Liver (tissue), 8 donors: ENCODE measurements at regions not wholly inside any gene's neighbourhood (a gene's known extent, or its start where the extent isn't known, plus 50 kb on each side); places are given as distances from the start of the nearest gene placed in this dataset.

Source experiments
- DNase-seq: peaks from one replicate; pipeline ENCODE4 v3.0.0-alpha.2; 2017; ENCODE audit warnings: low spot score
- H3K27ac ChIP-seq, 2 donors: one replicate each; pipeline ENCODE4 v1.7.0; 2013; ENCODE audit warnings: inconsistent platforms in 2 of 2, low read length in 2 of 2, control low read depth in 1 of 2, low read depth in 1 of 2, mild to moderate bottlenecking in 1 of 2
- H3K27me3 ChIP-seq, 4 donors: one replicate each; pipeline versions ENCODE4 v1.6.1 to v1.7.0; 2013; ENCODE audit warnings: low read length in 3 of 4, inconsistent platforms in 1 of 4, mild to moderate bottlenecking in 1 of 4, moderate library complexity in 1 of 4; ENCODE audit not compliant: control insufficient read depth in 4 of 4, insufficient read depth in 4 of 4
- H3K36me3 ChIP-seq, 4 donors: one replicate each; pipeline versions ENCODE4 v1.6.1 to v1.7.0; 2013; ENCODE audit warnings: low read length in 3 of 4, mild to moderate bottlenecking in 3 of 4, low read depth in 1 of 4, moderate library complexity in 1 of 4; ENCODE audit not compliant: control insufficient read depth in 4 of 4, insufficient read depth in 3 of 4
- H3K4me1 ChIP-seq, 4 donors: one replicate each; pipeline versions ENCODE4 v1.6.1 to v1.7.0; 2013; ENCODE audit warnings: low read length in 3 of 4, mild to moderate bottlenecking in 3 of 4, moderate library complexity in 1 of 4; ENCODE audit not compliant: control insufficient read depth in 4 of 4, insufficient read depth in 4 of 4
- H3K4me3 ChIP-seq, 3 donors: one replicate each; pipeline versions ENCODE4 v1.6.1 to v1.7.0; 2013; ENCODE audit warnings: low read length in 3 of 3, control low read depth in 1 of 3, low read depth in 1 of 3, mild to moderate bottlenecking in 1 of 3
- H3K9ac ChIP-seq, 2 donors: one replicate each; pipeline ENCODE4 v1.7.0; 2013; ENCODE audit warnings: low read length in 2 of 2, mild to moderate bottlenecking in 2 of 2, moderate library complexity in 2 of 2, control low read depth in 1 of 2, low read depth in 1 of 2
- H3K9me3 ChIP-seq, 4 donors: one replicate each; pipeline versions ENCODE4 v1.6.1 to v1.7.0; 2013; ENCODE audit warnings: low read length in 3 of 4; ENCODE audit not compliant: control insufficient read depth in 4 of 4
- ATF3 ChIP-seq: IDR thresholded peaks from 2 replicates; pipeline ENCODE4 v1.6.1; 2016; ENCODE audit warnings: antibody characterized with exemption
- EGR1 ChIP-seq, 2 donors: IDR thresholded peaks; 2 replicates each; pipeline ENCODE4 v1.6.1; 2016 to 2018; ENCODE audit warnings: antibody characterized with exemption in 2 of 2, low read depth in 2 of 2
- FOXA1 ChIP-seq: IDR thresholded peaks from 2 replicates; pipeline ENCODE4 v1.6.1; 2016; ENCODE audit warnings: antibody characterized with exemption
- GABPA ChIP-seq, 2 donors: IDR thresholded peaks in 1 of 2; conservative IDR thresholded peaks in 1 of 2; 2 replicates each; pipeline ENCODE4 v1.6.1; 2016; ENCODE audit warnings: antibody characterized with exemption in 2 of 2, mild to moderate bottlenecking in 1 of 2, moderate library complexity in 1 of 2
- HNF4G ChIP-seq: IDR thresholded peaks from 2 replicates; pipeline ENCODE4 v1.6.1; 2016; ENCODE audit warnings: antibody characterized with exemption
- JUND ChIP-seq, 2 donors: IDR thresholded peaks; 2 replicates each; pipeline ENCODE4 v1.6.1; 2016; ENCODE audit warnings: antibody characterized with exemption in 2 of 2
- NR2F2 ChIP-seq: IDR thresholded peaks from 2 replicates; pipeline ENCODE4 v1.6.1; 2016; ENCODE audit warnings: antibody characterized with exemption
- RAD21 ChIP-seq, 2 donors: IDR thresholded peaks; 2 replicates each; pipeline ENCODE4 v1.6.1; 2016; ENCODE audit warnings: antibody characterized with exemption in 2 of 2, mild to moderate bottlenecking in 2 of 2
- REST ChIP-seq: IDR thresholded peaks from 2 replicates; pipeline ENCODE4 v1.6.1; 2016; ENCODE audit warnings: antibody characterized with exemption, mild to moderate bottlenecking
- RXRA ChIP-seq, 2 donors: IDR thresholded peaks; 2 replicates each; pipeline ENCODE4 v1.6.1; 2017 to 2018; ENCODE audit warnings: antibody characterized with exemption in 2 of 2, mild to moderate bottlenecking in 1 of 2
- SP1 ChIP-seq: IDR thresholded peaks from 2 replicates; pipeline ENCODE4 v1.6.1; 2018; ENCODE audit warnings: antibody characterized with exemption, mild to moderate bottlenecking
- TAF1 ChIP-seq: conservative IDR thresholded peaks from 2 replicates; pipeline ENCODE4 v1.6.1; 2016; ENCODE audit warnings: antibody characterized with exemption, mild to moderate bottlenecking
- ZBTB33 ChIP-seq: IDR thresholded peaks from 2 replicates; pipeline ENCODE4 v1.6.1; 2016; ENCODE audit warnings: antibody characterized with exemption
- WGBS: extraction: QIAGEN DNeasy Blood & Tissue Kit; methylation state at CpG from one replicate; pipeline ENCODE4 v1.1.7; 2013; 5-methylcytosine and 5-hydroxymethylcytosine counted together
- TF ChIP-seq, protein P1 (sequence below): fragments of 150-350 bp; IDR thresholded peaks from 2 replicates; pipeline ENCODE4 v1.5.1; 2017; ENCODE audit warnings: improper control_type of control experiment, low read depth, low read length; ENCODE audit not compliant: missing input control
- TF ChIP-seq, protein P2 (sequence below): IDR thresholded peaks from 2 replicates; pipeline ENCODE4 v1.6.1; 2016; ENCODE audit warnings: antibody characterized with exemption
- donor health status: healthy.
- donor health status: healthy.
- donor health status: healthy.
- donor health status: healthy.
- donor health status: healthy.

GRCh38 chr1:234687011-234687410 is 77.0 kb upstream of the IRF2BP2 start:
- Histone ChIP-seq H3K4me3 (no peak overlapping the region), H3K9ac (no peak overlapping the region), H3K9me3 (no peaks in the 10 kb centered on the region), H3K36me3 (no peaks in the 10 kb centered on the region), H3K27ac (no peak overlapping the region), H3K4me1 (peaks cover 0 to 3% (median 0%) of the 10 kb centered on the region in 4 donors), H3K27me3 (no peaks in the 10 kb centered on the region)
- WGBS, result 89% methylated on average over 2 of the region's 2 CpGs
- DNase-seq, result no peak
- TF ChIP-seq SP1, result no peak
- TF ChIP-seq ZBTB33, result no peak
- TF ChIP-seq, protein P1, sequence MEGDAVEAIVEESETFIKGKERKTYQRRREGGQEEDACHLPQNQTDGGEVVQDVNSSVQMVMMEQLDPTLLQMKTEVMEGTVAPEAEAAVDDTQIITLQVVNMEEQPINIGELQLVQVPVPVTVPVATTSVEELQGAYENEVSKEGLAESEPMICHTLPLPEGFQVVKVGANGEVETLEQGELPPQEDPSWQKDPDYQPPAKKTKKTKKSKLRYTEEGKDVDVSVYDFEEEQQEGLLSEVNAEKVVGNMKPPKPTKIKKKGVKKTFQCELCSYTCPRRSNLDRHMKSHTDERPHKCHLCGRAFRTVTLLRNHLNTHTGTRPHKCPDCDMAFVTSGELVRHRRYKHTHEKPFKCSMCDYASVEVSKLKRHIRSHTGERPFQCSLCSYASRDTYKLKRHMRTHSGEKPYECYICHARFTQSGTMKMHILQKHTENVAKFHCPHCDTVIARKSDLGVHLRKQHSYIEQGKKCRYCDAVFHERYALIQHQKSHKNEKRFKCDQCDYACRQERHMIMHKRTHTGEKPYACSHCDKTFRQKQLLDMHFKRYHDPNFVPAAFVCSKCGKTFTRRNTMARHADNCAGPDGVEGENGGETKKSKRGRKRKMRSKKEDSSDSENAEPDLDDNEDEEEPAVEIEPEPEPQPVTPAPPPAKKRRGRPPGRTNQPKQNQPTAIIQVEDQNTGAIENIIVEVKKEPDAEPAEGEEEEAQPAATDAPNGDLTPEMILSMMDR, result no peak
- no peak for TF ChIP-seq RAD21 (IDR thresholded peaks at IDR 0.05)
- TF ChIP-seq, protein P2, sequence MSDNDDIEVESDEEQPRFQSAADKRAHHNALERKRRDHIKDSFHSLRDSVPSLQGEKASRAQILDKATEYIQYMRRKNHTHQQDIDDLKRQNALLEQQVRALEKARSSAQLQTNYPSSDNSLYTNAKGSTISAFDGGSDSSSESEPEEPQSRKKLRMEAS, result no peak
- no peak for TF ChIP-seq TAF1
- no peak for TF ChIP-seq RXRA (IDR thresholded peaks at IDR 0.05)
- TF ChIP-seq EGR1 (IDR thresholded peaks at IDR 0.05; ENCODE audit: low read depth in 2 of 2), result no peak

- 97% methylated on average over 1 of the region's 1 CpG for WGBS
- H3K9me3 ChIP-seq, result no peaks in the 10 kb centered on the region
- no peaks in the 10 kb centered on the region for H3K36me3 ChIP-seq
- no peak overlapping the region for H3K27ac ChIP-seq
- no peak overlapping the region for H3K9ac ChIP-seq
- no peak for DNase-seq
- no peaks in the 10 kb centered on the region for H3K27me3 ChIP-seq
- peaks cover 0 to 3% (median 0%) of the 10 kb centered on the region in 4 donors for H3K4me1 ChIP-seq
- no peak overlapping the region for H3K4me3 ChIP-seq
- TF ChIP-seq FOXA1, result no peak
- TF ChIP-seq EGR1 (IDR thresholded peaks at IDR 0.05; ENCODE audit: low read depth in 2 of 2), result no peak
- TF ChIP-seq NR2F2, result no peak
- no peak for TF ChIP-seq JUND (IDR thresholded peaks at IDR 0.05)
- no peak for TF ChIP-seq ATF3
- TF ChIP-seq ZBTB33, result no peak
- no peak for TF ChIP-seq RAD21 (IDR thresholded peaks at IDR 0.05)
- TF ChIP-seq HNF4G, result no peak
- no peak for TF ChIP-seq RXRA (IDR thresholded peaks at IDR 0.05)
- TF ChIP-seq REST, result no peak
- no peak for TF ChIP-seq SP1
- TF ChIP-seq TAF1, result no peak
- no peak for TF ChIP-seq GABPA (IDR thresholded peaks at IDR 0.05 in 1 of 2, conservative IDR thresholded peaks at IDR 0.05 in 1 of 2)
Observed at GRCh38 chr1:234686035-234686434, 76.1 kb upstream of the IRF2BP2 start.
